CD4-positive, alpha-beta T cell (primary cell): ENCODE measurements at regions not wholly inside any gene's neighbourhood (a gene's known extent, or its start where the extent isn't known, plus 50 kb on each side); places are given as distances from the start of the nearest gene placed in this dataset.

ENCODE experiments used
- ATAC-seq: fragments of 200-7000 bp; cut with Tn5 transposase; one replicate; pipeline ENCODE4 v1.10.0; 2022; ENCODE audit warnings: mild to moderate bottlenecking; ENCODE audit not compliant: poor library complexity
- CTCF ChIA-PET: fragments of 350-600 bp; sonication (Branson Sonifier 250); formaldehyde crosslinking; loops from one replicate; lab custom pipeline; 2021; ENCODE audit warnings: antibody characterized with exemption, inconsistent platforms; lab: Charles Lee
- POLR2A ChIA-PET: fragments of 350-600 bp; sonication (Branson Sonifier 250); formaldehyde crosslinking; loops from one replicate; lab custom pipeline; 2021; ENCODE audit warnings: antibody characterized with exemption, inconsistent platforms; lab: Charles Lee
- DNase-seq, 14 experiments: peaks; one replicate each; pipeline ENCODE4 v3.0.0-alpha.2; 2013 to 2020; ENCODE audit warnings: mixed read lengths in 2 of 14
- H3K27ac ChIP-seq, 2 donors: one replicate each; pipeline versions ENCODE4 v1.5.1 to v1.7.0; 2013; ENCODE audit warnings: low read length in 2 of 2, low read depth in 1 of 2, mild to moderate bottlenecking in 1 of 2
- H3K27me3 ChIP-seq, 2 experiments: 1 replicate in 1 of 2; 2 replicates in 1 of 2; pipeline versions ENCODE4 v1.6.1 to v1.7.0; 2013; ENCODE audit warnings: low read length in 2 of 2, control low read depth in 1 of 2, mild to moderate bottlenecking in 1 of 2, moderate library complexity in 1 of 2; ENCODE audit not compliant: insufficient read depth in 2 of 2, control insufficient read depth in 1 of 2
- H3K36me3 ChIP-seq: one replicate; pipeline ENCODE4 v1.6.1; 2013; ENCODE audit warnings: low read length, control low read depth; ENCODE audit not compliant: insufficient read depth
- H3K4me1 ChIP-seq: one replicate; pipeline ENCODE4 v1.6.1; 2013; ENCODE audit warnings: low read length, control low read depth; ENCODE audit not compliant: insufficient read depth
- H3K4me3 ChIP-seq: one replicate; pipeline ENCODE4 v1.5.1; 2013; ENCODE audit warnings: mild to moderate bottlenecking, low read length, moderate library complexity
- H3K9me3 ChIP-seq, 2 experiments: 1 replicate in 1 of 2; 2 replicates in 1 of 2; pipeline versions ENCODE4 v1.6.1 to v1.7.0; 2013; ENCODE audit warnings: low read length in 2 of 2, mild to moderate bottlenecking in 2 of 2, control low read depth in 1 of 2, moderate library complexity in 1 of 2; ENCODE audit not compliant: control insufficient read depth in 1 of 2, insufficient read depth in 1 of 2
- H3K27ac Mint-ChIP-seq: one replicate; pipeline ENCODE4 v1.8.0; 2020; ENCODE audit warnings: mixed read lengths
- H3K27me3 Mint-ChIP-seq: one replicate; pipeline ENCODE4 v1.8.0; 2021; ENCODE audit warnings: mixed read lengths
- H3K36me3 Mint-ChIP-seq: one replicate; pipeline ENCODE4 v1.8.0; 2021; ENCODE audit warnings: low read depth, mixed read lengths
- H3K4me1 Mint-ChIP-seq: one replicate; pipeline ENCODE4 v1.8.0; 2021; ENCODE audit warnings: low read depth, mixed read lengths
- H3K4me3 Mint-ChIP-seq: one replicate; pipeline ENCODE4 v1.8.0; 2020; ENCODE audit warnings: mild to moderate bottlenecking, mixed read lengths
- H3K9me3 Mint-ChIP-seq: one replicate; pipeline ENCODE4 v1.8.0; 2020; ENCODE audit warnings: mixed read lengths
- intact Hi-C, 2 experiments: fragments of 100-400 bp; cut with DNase I in 1 of 2; cut with micrococcal nuclease in 1 of 2; formaldehyde crosslinking; loops; one replicate each; pipeline versions ENCODE4 v1.15.1 to v1.9.0; 2023 to 2025; cut with DNase I, micrococcal nuclease
- TF ChIP-seq, protein P1 (sequence below): fragments of 200-600 bp; IDR thresholded peaks from one replicate; pipeline ENCODE4 v1.8.0; 2022; ENCODE audit warnings: antibody characterized with exemption, mild to moderate bottlenecking

DNA sequence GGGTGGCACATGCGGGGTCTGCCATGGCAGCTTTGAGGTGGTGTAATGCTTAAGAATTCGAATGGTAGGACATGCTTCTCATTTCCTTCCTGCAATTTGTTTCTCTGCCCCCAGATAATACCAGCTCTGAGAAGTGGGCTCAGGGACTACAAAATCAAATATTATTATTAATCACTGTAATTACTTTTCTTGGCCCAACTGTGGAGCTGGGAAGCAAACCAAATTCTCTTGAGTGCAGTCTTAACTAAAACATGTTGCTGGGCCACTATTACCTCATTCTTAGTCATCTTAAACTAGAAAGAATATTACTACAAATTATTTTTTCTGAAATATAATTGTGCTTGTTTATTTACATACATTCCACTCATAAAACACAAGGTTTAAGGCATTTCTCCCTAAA lies 566.7 kb upstream of the NRP1 start:
- POLR2A ChIA-PET, result no interaction called here
- intact Hi-C loops, result no loop called here

DNA sequence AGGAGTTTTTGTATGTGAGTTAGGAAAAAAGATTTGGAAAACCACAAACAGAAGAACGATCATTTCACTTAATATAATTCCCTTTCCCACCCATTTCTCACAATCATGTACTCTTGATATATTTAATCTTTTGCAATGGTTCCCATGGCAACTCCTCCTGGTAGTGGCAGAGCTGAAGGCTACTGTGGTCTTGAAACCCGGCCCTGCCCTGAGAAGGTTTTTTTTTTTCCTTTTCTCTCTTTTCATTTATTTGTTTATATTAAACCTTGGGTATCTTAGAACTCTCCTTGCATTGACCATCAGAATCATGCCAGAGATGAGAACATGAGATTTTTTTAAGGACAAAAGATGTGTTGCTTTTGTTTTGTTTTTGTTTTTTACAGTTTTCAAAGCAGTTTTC lies 566.1 kb upstream of the NRP1 start:
- H3K9me3 Mint-ChIP-seq, result no peaks in the 10 kb centered on the region

More for the DNA sequence above, 566.7 kb upstream of the NRP1 start:
- H3K9me3 Mint-ChIP-seq, result no peaks in the 10 kb centered on the region
- no peak overlapping the region for H3K4me3 ChIP-seq
- no peak overlapping the region for H3K27ac Mint-ChIP-seq
- no peaks in the 10 kb centered on the region for H3K4me1 Mint-ChIP-seq
- DNase-seq, result no peak
- H3K9me3 ChIP-seq, result no peaks in the 10 kb centered on the region
- ATAC-seq, result no peak
- no peak overlapping the region for H3K4me3 Mint-ChIP-seq
- peaks cover 11% of the 10 kb centered on the region for H3K27me3 Mint-ChIP-seq
- CTCF ChIA-PET, result no interaction called here
- peaks cover 0 to 7% of the 10 kb centered on the region in 2 experiments for H3K27me3 ChIP-seq
- H3K36me3 ChIP-seq, result no peaks in the 10 kb centered on the region
- no peaks in the 10 kb centered on the region for H3K36me3 Mint-ChIP-seq
- TF ChIP-seq, protein P1, sequence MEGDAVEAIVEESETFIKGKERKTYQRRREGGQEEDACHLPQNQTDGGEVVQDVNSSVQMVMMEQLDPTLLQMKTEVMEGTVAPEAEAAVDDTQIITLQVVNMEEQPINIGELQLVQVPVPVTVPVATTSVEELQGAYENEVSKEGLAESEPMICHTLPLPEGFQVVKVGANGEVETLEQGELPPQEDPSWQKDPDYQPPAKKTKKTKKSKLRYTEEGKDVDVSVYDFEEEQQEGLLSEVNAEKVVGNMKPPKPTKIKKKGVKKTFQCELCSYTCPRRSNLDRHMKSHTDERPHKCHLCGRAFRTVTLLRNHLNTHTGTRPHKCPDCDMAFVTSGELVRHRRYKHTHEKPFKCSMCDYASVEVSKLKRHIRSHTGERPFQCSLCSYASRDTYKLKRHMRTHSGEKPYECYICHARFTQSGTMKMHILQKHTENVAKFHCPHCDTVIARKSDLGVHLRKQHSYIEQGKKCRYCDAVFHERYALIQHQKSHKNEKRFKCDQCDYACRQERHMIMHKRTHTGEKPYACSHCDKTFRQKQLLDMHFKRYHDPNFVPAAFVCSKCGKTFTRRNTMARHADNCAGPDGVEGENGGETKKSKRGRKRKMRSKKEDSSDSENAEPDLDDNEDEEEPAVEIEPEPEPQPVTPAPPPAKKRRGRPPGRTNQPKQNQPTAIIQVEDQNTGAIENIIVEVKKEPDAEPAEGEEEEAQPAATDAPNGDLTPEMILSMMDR, result no peak
- H3K27ac ChIP-seq, result no peak overlapping the region
- no peaks in the 10 kb centered on the region for H3K4me1 ChIP-seq

DNA sequence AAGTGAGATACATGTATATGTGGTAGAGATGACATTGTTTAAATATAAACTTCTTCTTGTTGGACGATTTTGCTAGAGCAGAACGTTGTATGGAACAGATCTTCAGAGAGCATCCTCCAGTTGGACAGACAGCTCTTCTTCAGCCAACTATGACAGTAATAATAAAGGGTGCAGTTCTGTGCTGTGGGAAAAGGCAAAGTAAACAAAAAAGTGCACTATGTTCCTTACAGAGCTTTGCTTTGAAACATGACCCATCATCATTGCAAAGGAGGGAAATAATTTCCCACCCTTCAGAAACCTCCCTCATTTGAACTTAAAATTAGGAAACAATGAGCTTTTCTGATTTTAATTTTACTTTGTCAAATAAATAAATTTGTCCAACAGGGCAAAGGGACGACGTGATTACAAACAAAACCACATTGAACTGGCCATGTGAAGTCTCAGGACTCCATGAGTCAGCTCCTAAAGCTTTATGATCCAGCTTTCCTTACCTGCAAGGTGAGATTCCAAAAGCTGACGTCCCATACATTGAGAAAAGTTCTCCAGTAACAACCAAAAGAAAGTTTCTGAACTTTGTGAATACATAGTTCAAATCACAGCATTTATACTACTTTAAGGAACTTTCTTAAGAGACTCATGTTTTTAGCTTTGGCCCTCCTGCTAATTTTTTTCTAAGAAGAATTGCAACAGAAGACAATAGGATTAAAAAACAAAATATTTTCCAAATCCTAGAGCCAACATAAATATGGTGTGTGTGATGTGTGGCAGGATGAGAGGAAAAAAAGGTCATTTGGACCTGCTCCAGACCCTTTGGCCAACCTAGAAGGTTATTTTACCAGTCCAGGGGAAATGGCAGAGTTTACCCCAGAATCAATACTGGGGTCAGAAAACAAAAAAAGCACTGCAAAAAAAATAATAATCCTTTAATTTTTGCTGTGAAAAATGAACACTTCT lies 565.4 kb upstream of the NRP1 start:
- H3K36me3 ChIP-seq, result no peaks in the 10 kb centered on the region
- Mint-ChIP-seq H3K4me3 (no peak overlapping the region), H3K4me1 (no peaks in the 10 kb centered on the region), H3K9me3 (no peaks in the 10 kb centered on the region), H3K27me3 (peaks cover 18% of the 10 kb centered on the region), H3K27ac (no peak overlapping the region), H3K36me3 (no peaks in the 10 kb centered on the region)
- H3K27ac ChIP-seq, result no peak overlapping the region
- ChIA-PET CTCF (no interaction called here), POLR2A (no interaction called here)
- H3K4me1 ChIP-seq, result no peaks in the 10 kb centered on the region
- ATAC-seq (no peak), DNase-seq (no peak)
- H3K9me3 ChIP-seq, result no peaks in the 10 kb centered on the region
- no peak overlapping the region for H3K4me3 ChIP-seq
- TF ChIP-seq, protein P1, result no peak
- intact Hi-C loops, result no loop called here
- peaks cover 2 to 7% of the 10 kb centered on the region in 2 experiments for H3K27me3 ChIP-seq

More for the DNA sequence above, 566.1 kb upstream of the NRP1 start:
- DNase-seq (no peak), ATAC-seq (no peak)
- no peak overlapping the region for H3K4me3 Mint-ChIP-seq
- intact Hi-C loops, result no loop called here
- Histone ChIP-seq H3K4me3 (no peak overlapping the region), H3K36me3 (no peaks in the 10 kb centered on the region), H3K27ac (no peak overlapping the region), H3K4me1 (no peaks in the 10 kb centered on the region), H3K9me3 (no peaks in the 10 kb centered on the region), H3K27me3 (peaks cover 0 to 7% of the 10 kb centered on the region in 2 experiments)
- TF ChIP-seq, protein P1, result no peak
- H3K27me3 Mint-ChIP-seq, result peaks cover 11% of the 10 kb centered on the region
- H3K4me1 Mint-ChIP-seq, result no peaks in the 10 kb centered on the region
- POLR2A ChIA-PET, result no interaction called here
- no peaks in the 10 kb centered on the region for H3K36me3 Mint-ChIP-seq
- CTCF ChIA-PET, result no interaction called here
- H3K27ac Mint-ChIP-seq, result no peak overlapping the region
